IMR-90 (cell line): ENCODE measurements at regions not wholly inside any gene's neighbourhood (a gene's known extent, or its start where the extent isn't known, plus 50 kb on each side); places are given as distances from the start of the nearest gene placed in this dataset.

ENCODE experiments used
- ATAC-seq: fragments of 200-7000 bp; cut with Tn5 transposase; 2 replicates; pipeline ENCODE4 v1.9.1; 2020; ENCODE audit warnings: low read depth, mild to moderate bottlenecking, moderate library complexity
- BruUV-seq: library from RNA; stranded (reverse); fragments of 400-500 nt; replicated peaks from 2 replicates; lab custom pipeline; 2021; lab: Mats Ljungman, UMichigan
- CTCF ChIA-PET: fragments of 300-600 bp; formaldehyde crosslinking; extraction: SDS; loops from one replicate; lab custom pipeline; 2021; ENCODE audit warnings: antibody characterized with exemption; lab: Yijun Ruan, JAX
- POLR2A ChIA-PET: fragments of 300-600 bp; sonication (Branson Sonifier 250); formaldehyde crosslinking; loops from one replicate; lab custom pipeline; 2022; ENCODE audit warnings: antibody characterized with exemption; ENCODE audit not compliant: unreplicated experiment; lab: Charles Lee
- DNase-seq: peaks from one replicate; pipeline ENCODE4 v3.0.0; 2013
- H2AFZ ChIP-seq: replicated peaks from 2 replicates; pipeline ENCODE3; 2013; ENCODE audit warnings: low read length, mild to moderate bottlenecking; ENCODE audit not compliant: poor library complexity
- H2AK5ac ChIP-seq: 2 replicates; pipeline ENCODE4 v1.6.1; 2013; ENCODE audit warnings: low read depth, low read length, inconsistent platforms
- H2AK9ac ChIP-seq: replicated peaks from 2 replicates; pipeline ENCODE3; 2013; ENCODE audit warnings: mild to moderate bottlenecking, low read depth, low read length, moderate library complexity; ENCODE audit not compliant: poor library complexity
- H2BK120ac ChIP-seq: 2 replicates; pipeline ENCODE4 v1.6.1; 2013; ENCODE audit warnings: low read depth, low read length, inconsistent platforms
- H2BK15ac ChIP-seq: 3 replicates; pipeline ENCODE4 v1.6.1; 2013; ENCODE audit warnings: low read depth, low read length, inconsistent platforms
- H2BK20ac ChIP-seq: 2 replicates; pipeline ENCODE4 v1.6.1; 2013; ENCODE audit warnings: low read depth, mild to moderate bottlenecking, inconsistent platforms, low read length, moderate library complexity
- H2BK5ac ChIP-seq: 2 replicates; pipeline ENCODE4 v1.6.1; 2013; ENCODE audit warnings: mild to moderate bottlenecking, low read depth, low read length, inconsistent platforms; ENCODE audit not compliant: poor library complexity, severe bottlenecking
- H3K14ac ChIP-seq: replicated peaks from 2 replicates; pipeline ENCODE4 v1.6.1; 2013; ENCODE audit warnings: low read depth, low read length, inconsistent platforms
- H3K18ac ChIP-seq: 2 replicates; pipeline ENCODE4 v1.6.1; 2013; ENCODE audit warnings: low read depth, low read length, control low read depth
- H3K23ac ChIP-seq: 2 replicates; pipeline ENCODE4 v1.6.1; 2013; ENCODE audit warnings: low read depth, low read length, inconsistent platforms
- H3K27ac ChIP-seq: 2 replicates; pipeline ENCODE4 v1.5.1; 2013; ENCODE audit warnings: mild to moderate bottlenecking, control low read depth, low read length; ENCODE audit not compliant: insufficient read depth
- H3K27me3 ChIP-seq: 2 replicates; pipeline ENCODE4 v1.6.1; 2013; ENCODE audit warnings: low read length; ENCODE audit not compliant: control insufficient read depth, insufficient read depth
- H3K36me3 ChIP-seq: 2 replicates; pipeline ENCODE4 v1.6.1; 2013; ENCODE audit warnings: low read length, mixed read lengths; ENCODE audit not compliant: control insufficient read depth, insufficient read depth
- H3K4ac ChIP-seq: 2 replicates; pipeline ENCODE4 v1.6.1; 2013; ENCODE audit warnings: low read depth, low read length, inconsistent platforms
- H3K4me1 ChIP-seq: 2 replicates; pipeline ENCODE4 v1.6.1; 2013; ENCODE audit warnings: low read length, mixed read lengths; ENCODE audit not compliant: control insufficient read depth, insufficient read depth
- H3K4me2 ChIP-seq: 2 replicates; pipeline ENCODE4 v1.6.1; 2013; ENCODE audit warnings: low read depth, mild to moderate bottlenecking, control low read depth, low read length, moderate library complexity
- H3K4me3 ChIP-seq: 2 replicates; pipeline ENCODE4 v1.5.1; 2013; ENCODE audit warnings: low read depth, mild to moderate bottlenecking, control low read depth, low read length, moderate library complexity; ENCODE audit not compliant: insufficient read depth
- H3K56ac ChIP-seq: 2 replicates; pipeline ENCODE4 v1.6.1; 2013; ENCODE audit warnings: low read length, inconsistent platforms; ENCODE audit not compliant: insufficient read depth; ENCODE audit errors: extremely low read depth
- H3K79me1 ChIP-seq, 2 experiments: 2 replicates each; pipeline ENCODE4 v1.6.1; 2013; ENCODE audit warnings: low read length in 2 of 2, inconsistent platforms in 1 of 2, low read depth in 1 of 2
- H3K9ac ChIP-seq: 2 replicates; pipeline ENCODE4 v1.6.1; 2013; ENCODE audit warnings: low read depth, low read length, control low read depth
- H3K9me1 ChIP-seq: 2 replicates; pipeline ENCODE4 v1.6.1; 2013; ENCODE audit warnings: low read length, inconsistent platforms; ENCODE audit not compliant: insufficient read depth
- H3K9me3 ChIP-seq: 2 replicates; pipeline ENCODE4 v1.6.1; 2013; ENCODE audit warnings: low read length; ENCODE audit not compliant: control insufficient read depth, insufficient read depth
- H4K20me1 ChIP-seq: 2 replicates; pipeline ENCODE4 v1.6.1; 2013; ENCODE audit warnings: low read length, inconsistent platforms; ENCODE audit not compliant: insufficient read depth
- H4K5ac ChIP-seq: 2 replicates; pipeline ENCODE4 v1.6.1; 2013; ENCODE audit warnings: mild to moderate bottlenecking, low read depth, low read length, control low read depth
- H4K8ac ChIP-seq, 2 experiments: 2 replicates each; pipeline ENCODE4 v1.6.1; 2013; ENCODE audit warnings: low read depth in 2 of 2, low read length in 2 of 2, control low read depth in 1 of 2, inconsistent platforms in 1 of 2
- H4K91ac ChIP-seq: 2 replicates; pipeline ENCODE4 v1.6.1; 2013; ENCODE audit warnings: low read depth, low read length, inconsistent platforms; ENCODE audit not compliant: insufficient read depth
- BHLHE40 ChIP-seq: fragments of 150-350 bp; IDR thresholded peaks from 2 replicates; pipeline ENCODE4 v1.6.1; 2016; ENCODE audit warnings: mild to moderate bottlenecking, low read depth, low read length
- CEBPB ChIP-seq: IDR thresholded peaks from 2 replicates; pipeline ENCODE4 v1.6.1; 2012; ENCODE audit warnings: low read depth, low read length, improper control_type of control experiment
- CHD1 ChIP-seq: IDR thresholded peaks from 2 replicates; pipeline ENCODE4 v1.6.1; 2012; ENCODE audit warnings: low read depth, low read length, improper control_type of control experiment
- CTCF ChIP-seq: conservative IDR thresholded peaks from 2 replicates; pipeline ENCODE4 v1.5.1; 2012; ENCODE audit warnings: mild to moderate bottlenecking, low read depth, low read length, improper control_type of control experiment
- ELK1 ChIP-seq: fragments of 150-350 bp; IDR thresholded peaks from 2 replicates; pipeline ENCODE4 v1.6.1; 2016; ENCODE audit warnings: low read depth, mild to moderate bottlenecking, low read length, moderate library complexity, borderline replicate concordance
- FOS ChIP-seq: fragments of 150-350 bp; IDR thresholded peaks from 2 replicates; pipeline ENCODE4 v1.6.1; 2016; ENCODE audit warnings: low read depth, low read length
- MAFK ChIP-seq: IDR thresholded peaks from 2 replicates; pipeline ENCODE4 v1.6.1; 2012; ENCODE audit warnings: low read depth, low read length, improper control_type of control experiment
- MXI1 ChIP-seq: IDR thresholded peaks from 2 replicates; pipeline ENCODE4 v1.6.1; 2012; ENCODE audit warnings: low read depth, mild to moderate bottlenecking, low read length, moderate library complexity, borderline replicate concordance
- NFE2L2 ChIP-seq: fragments of 150-350 bp; IDR thresholded peaks from 2 replicates; pipeline ENCODE4 v1.6.1; 2016; ENCODE audit warnings: low read depth, mild to moderate bottlenecking, low read length
- POLR2A ChIP-seq: IDR thresholded peaks from 2 replicates; pipeline ENCODE4 v1.6.1; 2012; ENCODE audit warnings: mild to moderate bottlenecking, low read depth, low read length
- RAD21 ChIP-seq: IDR thresholded peaks from 2 replicates; pipeline ENCODE4 v1.6.1; 2012; ENCODE audit warnings: low read length, improper control_type of control experiment
- RCOR1 ChIP-seq: IDR thresholded peaks from 2 replicates; pipeline ENCODE4 v1.6.1; 2012; ENCODE audit warnings: mild to moderate bottlenecking, low read length, improper control_type of control experiment; ENCODE audit not compliant: insufficient replicate concordance
- RFX5 ChIP-seq: IDR thresholded peaks from 2 replicates; pipeline ENCODE4 v1.8.0; 2012; ENCODE audit warnings: low read depth, mild to moderate bottlenecking, low read length, moderate library complexity
- SMC3 ChIP-seq: fragments of 150-350 bp; IDR thresholded peaks from 2 replicates; pipeline ENCODE4 v1.6.1; 2016; ENCODE audit warnings: low read depth, mild to moderate bottlenecking, antibody characterized with exemption, low read length, moderate library complexity
- USF2 ChIP-seq: fragments of 150-350 bp; IDR thresholded peaks from 2 replicates; pipeline ENCODE4 v1.6.1; 2017; ENCODE audit warnings: mild to moderate bottlenecking, antibody characterized with exemption, low read length, low read depth
- WGBS, 2 experiments: methylation state at CpG; one replicate each; pipeline versions ENCODE4 v1.1.5 to v1.1.7; 2013; ENCODE audit warnings: missing lambda C conversion rate in 2 of 2; ENCODE audit not compliant: insufficient read length in 1 of 2; ENCODE audit errors: extremely low coverage in 2 of 2; 5-methylcytosine and 5-hydroxymethylcytosine counted together
- dilution Hi-C: fragments of 300-500 bp; cut with HindIII; formaldehyde crosslinking; loops from one replicate; pipeline ENCODE4 v1.14.3; 2018; ENCODE audit warnings: low sequenced_read_pairs; ENCODE audit not compliant: unreplicated experiment
- in situ Hi-C: fragments of 300-500 bp; cut with MboI; formaldehyde crosslinking; loops from 3 replicates; pipeline ENCODE4 v1.14.3; 2019; ENCODE audit warnings: low sequenced_read_pairs, inconsistent platforms, mixed read lengths
- intact Hi-C: fragments of 100-400 bp; cut with micrococcal nuclease; formaldehyde crosslinking; loops from 2 replicates; pipeline ENCODE4 v1.10.0; 2022

- no CpG with 5 or more reads among the region's 2 CpGs for WGBS, 2 experiments
- Histone ChIP-seq H2BK20ac (no peak overlapping the region), H4K8ac (no peak overlapping the region), H3K9me3 (peaks cover 3% of the 10 kb centered on the region; the same call in 1 of the 2 replicates), H3K4ac (no peak overlapping the region), H2BK5ac (no peak overlapping the region), H3K79me1 (no peaks in the 10 kb centered on the region), H4K5ac (no peak overlapping the region), H3K9me1 (no peaks in the 10 kb centered on the region), H2AK9ac (no peak overlapping the region), H3K4me1 (no peaks in the 10 kb centered on the region), H3K9ac (no peak overlapping the region), H3K36me3 (no peaks in the 10 kb centered on the region), H4K20me1 (no peaks in the 10 kb centered on the region), H2AFZ (no peak overlapping the region), H3K4me2 (no peak overlapping the region), H2BK15ac (no peak overlapping the region), H2AK5ac (no peak overlapping the region), H3K4me3 (no peak overlapping the region), H3K27ac (no peak overlapping the region), H3K27me3 (no peaks in the 10 kb centered on the region), H2BK120ac (no peak overlapping the region), H3K14ac (no peak overlapping the region), H3K18ac (no peak overlapping the region), H4K91ac (no peak overlapping the region), H3K56ac (no peak overlapping the region), H3K23ac (no peak overlapping the region)
- ATAC-seq (no peak), DNase-seq (no peak)
- ChIA-PET POLR2A (interaction anchor here (0.7 kb wide), 1 partner anchor 85 kb away, joined by 4 read pairs; no protein-coding TSS in a partner anchor), CTCF (no interaction called here)
- in situ Hi-C loops = no loop called here
- dilution Hi-C loops = no loop called here
- intact Hi-C loops = no loop called here
- BruUV-seq = no TSS peak
- no peak for TF ChIP-seq RAD21
- no peak for TF ChIP-seq MXI1
- no peak for TF ChIP-seq POLR2A
- no peak for TF ChIP-seq ELK1
- TF ChIP-seq SMC3 = no peak
- TF ChIP-seq RCOR1 = no peak
- no peak for TF ChIP-seq RFX5
- TF ChIP-seq NFE2L2 = no peak
- TF ChIP-seq MAFK = no peak
- no peak for TF ChIP-seq FOS
- no peak for TF ChIP-seq CTCF
- TF ChIP-seq BHLHE40 = no peak
- TF ChIP-seq CEBPB = no peak
- TF ChIP-seq CHD1 = no peak
- TF ChIP-seq USF2 = no peak
These were observed 1339.3 kb downstream of the FSTL5 start for GRCh38 chr4:160824481-160824880.
